ENCODE measurements at regions not wholly inside any gene's neighbourhood (a gene's known extent, or its start where the extent isn't known, plus 50 kb on each side); places are given as distances from the start of the nearest gene placed in this dataset.

DNA sequence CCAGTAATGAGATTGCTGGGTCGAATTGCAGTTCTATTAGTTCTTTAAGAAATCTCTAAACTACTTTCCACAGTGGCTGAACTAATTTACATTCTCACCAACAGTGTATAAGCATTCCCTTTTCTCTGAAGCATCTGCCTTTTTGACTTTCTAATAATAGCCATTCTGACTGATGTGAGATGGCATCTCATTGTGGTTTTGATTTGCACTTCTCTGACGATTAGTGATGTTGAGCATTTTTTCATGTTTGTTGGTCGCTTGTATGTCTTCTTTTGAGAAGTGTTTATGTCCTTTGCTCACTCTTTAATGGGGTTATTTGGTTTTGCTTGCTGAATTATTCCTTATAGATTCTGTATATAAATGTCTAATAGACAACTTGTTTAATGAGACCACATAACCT lies 69.6 kb upstream of the UGP2 start:
- TF ChIP-seq, protein P1, sequence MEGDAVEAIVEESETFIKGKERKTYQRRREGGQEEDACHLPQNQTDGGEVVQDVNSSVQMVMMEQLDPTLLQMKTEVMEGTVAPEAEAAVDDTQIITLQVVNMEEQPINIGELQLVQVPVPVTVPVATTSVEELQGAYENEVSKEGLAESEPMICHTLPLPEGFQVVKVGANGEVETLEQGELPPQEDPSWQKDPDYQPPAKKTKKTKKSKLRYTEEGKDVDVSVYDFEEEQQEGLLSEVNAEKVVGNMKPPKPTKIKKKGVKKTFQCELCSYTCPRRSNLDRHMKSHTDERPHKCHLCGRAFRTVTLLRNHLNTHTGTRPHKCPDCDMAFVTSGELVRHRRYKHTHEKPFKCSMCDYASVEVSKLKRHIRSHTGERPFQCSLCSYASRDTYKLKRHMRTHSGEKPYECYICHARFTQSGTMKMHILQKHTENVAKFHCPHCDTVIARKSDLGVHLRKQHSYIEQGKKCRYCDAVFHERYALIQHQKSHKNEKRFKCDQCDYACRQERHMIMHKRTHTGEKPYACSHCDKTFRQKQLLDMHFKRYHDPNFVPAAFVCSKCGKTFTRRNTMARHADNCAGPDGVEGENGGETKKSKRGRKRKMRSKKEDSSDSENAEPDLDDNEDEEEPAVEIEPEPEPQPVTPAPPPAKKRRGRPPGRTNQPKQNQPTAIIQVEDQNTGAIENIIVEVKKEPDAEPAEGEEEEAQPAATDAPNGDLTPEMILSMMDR (IDR thresholded peaks at IDR 0.05), result no peak
- TF ChIP-seq CEBPB (IDR thresholded peaks at IDR 0.05) (no peak), CHD4 (IDR thresholded peaks at IDR 0.05; ENCODE audit: borderline replicate concordance) (no peak), EP300 (IDR thresholded peaks at IDR 0.05) (no peak), CBX2 (IDR thresholded peaks at IDR 0.05; ENCODE audit: borderline replicate concordance, low read depth) (no peak), SMC3 (IDR thresholded peaks at IDR 0.05) (no peak), NFE2L2 (conservative IDR thresholded peaks at IDR 0.05; ENCODE audit: low read length) (no peak), POLR2A (IDR thresholded peaks at IDR 0.05; ENCODE audit: low read length) (no peak)
- TF ChIP-seq, protein P2, sequence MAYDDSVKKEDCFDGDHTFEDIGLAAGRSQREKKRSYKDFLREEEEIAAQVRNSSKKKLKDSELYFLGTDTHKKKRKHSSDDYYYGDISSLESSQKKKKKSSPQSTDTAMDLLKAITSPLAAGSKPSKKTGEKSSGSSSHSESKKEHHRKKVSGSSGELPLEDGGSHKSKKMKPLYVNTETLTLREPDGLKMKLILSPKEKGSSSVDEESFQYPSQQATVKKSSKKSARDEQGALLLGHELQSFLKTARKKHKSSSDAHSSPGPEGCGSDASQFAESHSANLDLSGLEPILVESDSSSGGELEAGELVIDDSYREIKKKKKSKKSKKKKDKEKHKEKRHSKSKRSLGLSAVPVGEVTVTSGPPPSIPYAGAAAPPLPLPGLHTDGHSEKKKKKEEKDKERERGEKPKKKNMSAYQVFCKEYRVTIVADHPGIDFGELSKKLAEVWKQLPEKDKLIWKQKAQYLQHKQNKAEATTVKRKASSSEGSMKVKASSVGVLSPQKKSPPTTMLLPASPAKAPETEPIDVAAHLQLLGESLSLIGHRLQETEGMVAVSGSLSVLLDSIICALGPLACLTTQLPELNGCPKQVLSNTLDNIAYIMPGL (CRISPR knock-in tag; IDR thresholded peaks at IDR 0.05; ENCODE audit: borderline replicate concordance), result no peak
- TF ChIP-seq, protein P3, sequence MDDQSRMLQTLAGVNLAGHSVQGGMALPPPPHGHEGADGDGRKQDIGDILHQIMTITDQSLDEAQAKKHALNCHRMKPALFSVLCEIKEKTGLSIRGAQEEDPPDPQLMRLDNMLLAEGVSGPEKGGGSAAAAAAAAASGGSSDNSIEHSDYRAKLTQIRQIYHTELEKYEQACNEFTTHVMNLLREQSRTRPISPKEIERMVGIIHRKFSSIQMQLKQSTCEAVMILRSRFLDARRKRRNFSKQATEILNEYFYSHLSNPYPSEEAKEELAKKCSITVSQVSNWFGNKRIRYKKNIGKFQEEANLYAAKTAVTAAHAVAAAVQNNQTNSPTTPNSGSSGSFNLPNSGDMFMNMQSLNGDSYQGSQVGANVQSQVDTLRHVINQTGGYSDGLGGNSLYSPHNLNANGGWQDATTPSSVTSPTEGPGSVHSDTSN (IDR thresholded peaks at IDR 0.05), result no peak
